OCI-LY1 (cell line): ENCODE measurements at regions not wholly inside any gene's neighbourhood (a gene's known extent, or its start where the extent isn't known, plus 50 kb on each side); places are given as distances from the start of the nearest gene placed in this dataset.

Experiments
- H2AFZ ChIP-seq: fragments of 200-600 bp; sonication (generic), shearing (Covaris generic); 2 replicates; pipeline ENCODE4 v1.6.0; 2014; ENCODE audit warnings: antibody characterized with exemption, mild to moderate bottlenecking, low read length
- H3F3A ChIP-seq: fragments of 200-600 bp; sonication (generic), shearing (Covaris generic); 2 replicates; pipeline ENCODE4 v1.6.0; 2014; ENCODE audit warnings: mild to moderate bottlenecking, antibody characterized with exemption, low read length, moderate library complexity; ENCODE audit not compliant: insufficient read depth
- H3K27ac ChIP-seq: fragments of 200-600 bp; sonication (generic); 2 replicates; pipeline ENCODE4 v1.5.1; 2014; ENCODE audit warnings: low read length, mixed run types, mild to moderate bottlenecking, low read depth; ENCODE audit not compliant: poor library complexity, severe bottlenecking
- H3K27me3 ChIP-seq: fragments of 200-600 bp; sonication (generic); 2 replicates; pipeline ENCODE4 v1.6.0; 2014; ENCODE audit warnings: antibody characterized with exemption, mild to moderate bottlenecking, low read length, moderate library complexity; ENCODE audit not compliant: insufficient read depth
- H3K36me3 ChIP-seq: fragments of 200-600 bp; sonication (generic); 2 replicates; pipeline ENCODE4 v1.6.1; 2014; ENCODE audit warnings: mild to moderate bottlenecking, antibody characterized with exemption, low read length, moderate library complexity, mixed read lengths; ENCODE audit not compliant: insufficient read depth
- H3K4me1 ChIP-seq: fragments of 200-600 bp; sonication (generic); 2 replicates; pipeline ENCODE4 v1.5.1; 2014; ENCODE audit warnings: mild to moderate bottlenecking, low read length, moderate library complexity; ENCODE audit not compliant: insufficient read depth, severe bottlenecking
- H3K4me2 ChIP-seq: fragments of 200-600 bp; sonication (generic), shearing (Covaris generic); 2 replicates; pipeline ENCODE4 v1.6.1; 2014; ENCODE audit warnings: low read length
- H3K4me3 ChIP-seq: fragments of 200-600 bp; sonication (generic); 2 replicates; pipeline ENCODE4 v1.5.1; 2014; ENCODE audit warnings: low read length, low read depth, mild to moderate bottlenecking, mixed read lengths; ENCODE audit not compliant: poor library complexity, severe bottlenecking
- H3K79me2 ChIP-seq: fragments of 200-600 bp; shearing (Covaris generic); 2 replicates; pipeline ENCODE4 v1.6.1; 2016; ENCODE audit warnings: mixed run types, low read length, mixed read lengths; ENCODE audit not compliant: insufficient read depth
- H3K9ac ChIP-seq: fragments of 200-600 bp; sonication (generic), shearing (Covaris generic); 2 replicates; pipeline ENCODE4 v1.6.1; 2014; ENCODE audit warnings: mild to moderate bottlenecking, low read length, mixed read lengths
- H3K9me2 ChIP-seq: fragments of 200-600 bp; sonication (generic), shearing (Covaris generic); 2 replicates; pipeline ENCODE4 v1.6.1; 2014; ENCODE audit warnings: low read depth, mild to moderate bottlenecking, low read length, mixed read lengths
- H3K9me3 ChIP-seq: fragments of 200-600 bp; shearing (Covaris generic); 2 replicates; pipeline ENCODE4 v1.6.1; 2014; ENCODE audit warnings: low read length, mixed read lengths
- H4K20me1 ChIP-seq: fragments of 200-600 bp; sonication (generic), shearing (Covaris generic); 2 replicates; pipeline ENCODE4 v1.6.0; 2016; ENCODE audit warnings: mild to moderate bottlenecking, low read length; ENCODE audit not compliant: insufficient read depth
- EZH2 ChIP-seq: fragments of 200-600 bp; sonication (generic), shearing (Covaris generic); IDR thresholded peaks from 2 replicates; pipeline ENCODE4 v1.8.0; 2017; ENCODE audit warnings: borderline replicate concordance, mixed run types, mild to moderate bottlenecking, antibody characterized with exemption, low read length, moderate library complexity, mixed read lengths
- TF ChIP-seq, protein P1 (sequence below): fragments of 200-600 bp; sonication (generic), shearing (Covaris generic); IDR thresholded peaks from 2 replicates; pipeline ENCODE4 v1.5.1; 2017; ENCODE audit warnings: mild to moderate bottlenecking, antibody characterized with exemption, low read length, moderate library complexity, mixed read lengths

GRCh38 chr2:41851554-41851953 lies 196.3 kb upstream of the PKDCC start:
- no peaks in the 10 kb centered on the region for H4K20me1 ChIP-seq
- no peaks in the 10 kb centered on the region for H3K36me3 ChIP-seq
- H3K4me2 ChIP-seq = no peak overlapping the region
- no peak overlapping the region for H3K4me3 ChIP-seq
- no peak overlapping the region for H3K9ac ChIP-seq
- no peaks in the 10 kb centered on the region for H3K27me3 ChIP-seq
- no peaks in the 10 kb centered on the region for H3K4me1 ChIP-seq
- no peaks in the 10 kb centered on the region for H3K9me2 ChIP-seq
- no peak overlapping the region for H3K27ac ChIP-seq
- H2AFZ ChIP-seq = no peak overlapping the region
- H3K79me2 ChIP-seq = no peaks in the 10 kb centered on the region
- TF ChIP-seq EZH2 = no peak
- no peaks in the 10 kb centered on the region for H3F3A ChIP-seq
- no peaks in the 10 kb centered on the region for H3K9me3 ChIP-seq

- H3K4me3 ChIP-seq = no peak overlapping the region
- H3K9ac ChIP-seq = no peak overlapping the region
- no peaks in the 10 kb centered on the region for H3K79me2 ChIP-seq
- no peaks in the 10 kb centered on the region for H3K36me3 ChIP-seq
- H3F3A ChIP-seq = no peaks in the 10 kb centered on the region
- H2AFZ ChIP-seq = no peak overlapping the region
- H3K27me3 ChIP-seq = no peaks in the 10 kb centered on the region
- no peak overlapping the region for H3K4me2 ChIP-seq
- no peak for TF ChIP-seq EZH2
- TF ChIP-seq, protein P1, sequence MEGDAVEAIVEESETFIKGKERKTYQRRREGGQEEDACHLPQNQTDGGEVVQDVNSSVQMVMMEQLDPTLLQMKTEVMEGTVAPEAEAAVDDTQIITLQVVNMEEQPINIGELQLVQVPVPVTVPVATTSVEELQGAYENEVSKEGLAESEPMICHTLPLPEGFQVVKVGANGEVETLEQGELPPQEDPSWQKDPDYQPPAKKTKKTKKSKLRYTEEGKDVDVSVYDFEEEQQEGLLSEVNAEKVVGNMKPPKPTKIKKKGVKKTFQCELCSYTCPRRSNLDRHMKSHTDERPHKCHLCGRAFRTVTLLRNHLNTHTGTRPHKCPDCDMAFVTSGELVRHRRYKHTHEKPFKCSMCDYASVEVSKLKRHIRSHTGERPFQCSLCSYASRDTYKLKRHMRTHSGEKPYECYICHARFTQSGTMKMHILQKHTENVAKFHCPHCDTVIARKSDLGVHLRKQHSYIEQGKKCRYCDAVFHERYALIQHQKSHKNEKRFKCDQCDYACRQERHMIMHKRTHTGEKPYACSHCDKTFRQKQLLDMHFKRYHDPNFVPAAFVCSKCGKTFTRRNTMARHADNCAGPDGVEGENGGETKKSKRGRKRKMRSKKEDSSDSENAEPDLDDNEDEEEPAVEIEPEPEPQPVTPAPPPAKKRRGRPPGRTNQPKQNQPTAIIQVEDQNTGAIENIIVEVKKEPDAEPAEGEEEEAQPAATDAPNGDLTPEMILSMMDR = peak; percentile 55; the same call in 1 of the 2 replicates
- H3K9me2 ChIP-seq = no peaks in the 10 kb centered on the region
- H3K27ac ChIP-seq = no peak overlapping the region
- H3K9me3 ChIP-seq = no peaks in the 10 kb centered on the region
- H4K20me1 ChIP-seq = no peaks in the 10 kb centered on the region
- no peaks in the 10 kb centered on the region for H3K4me1 ChIP-seq
Measured at GRCh38 chr2:41853427-41854191, 194.2 kb upstream of the PKDCC start.

DNA sequence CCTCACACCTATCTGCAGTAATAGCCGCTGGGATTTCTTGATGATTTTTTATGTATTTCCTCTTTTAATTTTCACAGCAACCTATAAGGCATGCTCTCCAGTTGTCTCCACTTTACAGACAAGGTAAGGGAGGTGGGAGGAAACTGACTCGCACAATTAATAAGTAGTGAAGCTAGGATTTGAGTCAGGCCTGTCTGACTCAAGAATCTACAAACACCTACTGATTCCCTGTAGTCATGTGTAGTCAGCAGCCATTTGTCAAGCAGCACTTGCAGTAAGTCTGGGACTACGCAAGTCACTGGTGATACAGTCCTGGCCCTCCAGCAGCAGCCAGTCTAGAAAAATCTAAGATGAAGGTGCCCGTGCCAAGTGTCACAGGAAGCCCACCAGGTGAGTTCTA lies 193.6 kb upstream of the PKDCC start:
- H3K79me2 ChIP-seq = no peaks in the 10 kb centered on the region
- no peaks in the 10 kb centered on the region for H3K27me3 ChIP-seq
- no peaks in the 10 kb centered on the region for H3K9me3 ChIP-seq
- no peaks in the 10 kb centered on the region for H3K36me3 ChIP-seq
- TF ChIP-seq, protein P1 = no peak
- no peak for TF ChIP-seq EZH2
- H3K4me2 ChIP-seq = no peak overlapping the region
- no peaks in the 10 kb centered on the region for H3K4me1 ChIP-seq
- H4K20me1 ChIP-seq = no peaks in the 10 kb centered on the region
- H3K9ac ChIP-seq = no peak overlapping the region
- no peak overlapping the region for H2AFZ ChIP-seq
- H3K27ac ChIP-seq = no peak overlapping the region
- no peaks in the 10 kb centered on the region for H3F3A ChIP-seq
- H3K9me2 ChIP-seq = no peaks in the 10 kb centered on the region
- no peak overlapping the region for H3K4me3 ChIP-seq

GRCh38 chr2:41856946-41857345 lies 190.9 kb upstream of the PKDCC start:
- no peaks in the 10 kb centered on the region for H3K79me2 ChIP-seq
- H3K4me2 ChIP-seq = no peak overlapping the region
- no peaks in the 10 kb centered on the region for H3K36me3 ChIP-seq
- no peaks in the 10 kb centered on the region for H3K27me3 ChIP-seq
- H3K9me3 ChIP-seq = no peaks in the 10 kb centered on the region
- H3F3A ChIP-seq = no peaks in the 10 kb centered on the region
- H2AFZ ChIP-seq = no peak overlapping the region
- no peaks in the 10 kb centered on the region for H4K20me1 ChIP-seq
- H3K27ac ChIP-seq = no peak overlapping the region
- no peak overlapping the region for H3K4me3 ChIP-seq
- H3K4me1 ChIP-seq = no peaks in the 10 kb centered on the region
- TF ChIP-seq, protein P1 = no peak
- TF ChIP-seq EZH2 = no peak
- H3K9me2 ChIP-seq = no peaks in the 10 kb centered on the region
- no peak overlapping the region for H3K9ac ChIP-seq
